Right lobe of liver (tissue), 4 donors: ENCODE measurements at regions not wholly inside any gene's neighbourhood (a gene's known extent, or its start where the extent isn't known, plus 50 kb on each side); places are given as distances from the start of the nearest gene placed in this dataset.

Experiments used
- POLR2A ChIP-seq: fragments of 450-650 bp; IDR thresholded peaks from one replicate; pipeline ENCODE4 v1.6.1; 2017; ENCODE audit warnings: antibody characterized with exemption, mild to moderate bottlenecking
- TF ChIP-seq, protein P1 (sequence below), 4 donors: fragments of 200-600 bp in 3 of 4; fragments of 450-650 bp in 1 of 4; IDR thresholded peaks; one replicate each; pipeline versions ENCODE4 v1.5.1 to v1.8.0; 2016 to 2022; ENCODE audit warnings: antibody characterized with exemption in 4 of 4, mild to moderate bottlenecking in 2 of 4
- donor health status: DM: no; HTN: no; CAD: no.
- donor health status: DM: no; HTN: no; CAD: no.
- donor health status: DM: no; HTN: yes; CAD: no.

- TF ChIP-seq, protein P1, sequence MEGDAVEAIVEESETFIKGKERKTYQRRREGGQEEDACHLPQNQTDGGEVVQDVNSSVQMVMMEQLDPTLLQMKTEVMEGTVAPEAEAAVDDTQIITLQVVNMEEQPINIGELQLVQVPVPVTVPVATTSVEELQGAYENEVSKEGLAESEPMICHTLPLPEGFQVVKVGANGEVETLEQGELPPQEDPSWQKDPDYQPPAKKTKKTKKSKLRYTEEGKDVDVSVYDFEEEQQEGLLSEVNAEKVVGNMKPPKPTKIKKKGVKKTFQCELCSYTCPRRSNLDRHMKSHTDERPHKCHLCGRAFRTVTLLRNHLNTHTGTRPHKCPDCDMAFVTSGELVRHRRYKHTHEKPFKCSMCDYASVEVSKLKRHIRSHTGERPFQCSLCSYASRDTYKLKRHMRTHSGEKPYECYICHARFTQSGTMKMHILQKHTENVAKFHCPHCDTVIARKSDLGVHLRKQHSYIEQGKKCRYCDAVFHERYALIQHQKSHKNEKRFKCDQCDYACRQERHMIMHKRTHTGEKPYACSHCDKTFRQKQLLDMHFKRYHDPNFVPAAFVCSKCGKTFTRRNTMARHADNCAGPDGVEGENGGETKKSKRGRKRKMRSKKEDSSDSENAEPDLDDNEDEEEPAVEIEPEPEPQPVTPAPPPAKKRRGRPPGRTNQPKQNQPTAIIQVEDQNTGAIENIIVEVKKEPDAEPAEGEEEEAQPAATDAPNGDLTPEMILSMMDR (IDR thresholded peaks at IDR 0.05) = no peak
- no peak for TF ChIP-seq POLR2A
These were observed 334.6 kb upstream of the MPDZ start for GRCh38 chr9:13614060-13614459.
